ENCODE measurements at regions not wholly inside any gene's neighbourhood (a gene's known extent, or its start where the extent isn't known, plus 50 kb on each side); places are given as distances from the start of the nearest gene placed in this dataset.
A peak's percentile ranks its signal among the peaks of the same experiment; 100 is the strongest.

GRCh38 chr9:108645520-108645919, 210.3 kb downstream of the ACTL7B start:
- Histone ChIP-seq H2AFZ (ENCODE audit: insufficient read depth, low read depth, low read length, poor library complexity, severe bottlenecking) (no peak overlapping the region), H3K27me3 (ENCODE audit: control insufficient read depth in 2 of 2, insufficient read depth in 2 of 2, low read length in 2 of 2) (no peaks in the 10 kb centered on the region), H3K27ac (ENCODE audit: low read depth in 1 of 2, low read length in 2 of 2) (no peak overlapping the region), H3K9ac (ENCODE audit: insufficient read depth, low read length, poor library complexity, severe bottlenecking) (no peak overlapping the region), H3K4me2 (replicated peaks; ENCODE audit: extremely low read depth, low read length, poor library complexity, severe bottlenecking) (no peak overlapping the region), H3K4me1 (ENCODE audit: control insufficient read depth in 1 of 2, insufficient read depth in 2 of 2, low read length in 2 of 2) (peaks cover 37 to 47% of the 10 kb centered on the region in 2 donors), H3K79me2 (ENCODE audit: insufficient read depth, low read length) (no peaks in the 10 kb centered on the region), H3K4me3 (replicated peaks in 1 of 3; ENCODE audit: low read depth in 2 of 3, low read length in 3 of 3) (no peak overlapping the region), H4K20me1 (ENCODE audit: insufficient read depth, low read length) (no peaks in the 10 kb centered on the region), H3K36me3 (replicated peaks in 1 of 2; ENCODE audit: control insufficient read depth in 1 of 2, insufficient read depth in 2 of 2, low read length in 2 of 2) (no peaks in the 10 kb centered on the region), H3K9me3 (replicated peaks in 1 of 2; ENCODE audit: control insufficient read depth in 1 of 2, insufficient read depth in 1 of 2, low read length in 2 of 2) (no peaks in the 10 kb centered on the region)
- Mint-ChIP-seq H3K4me1 (peaks cover 50% of the 10 kb centered on the region), H3K9me3 (peaks cover 0 to 5% (median 4%) of the 10 kb centered on the region in 7 donors), H3K36me3 (no peaks in the 10 kb centered on the region), H3K27ac (no peak overlapping the region), H3K27me3 (ENCODE audit: low read depth in 3 of 3) (peaks cover 2 to 3% (median 3%) of the 10 kb centered on the region in 3 donors), H3K4me3 (no peak overlapping the region)
- 1% methylated on average over 6 of the region's 6 CpGs for WGBS (ENCODE audit: insufficient coverage)
- intact Hi-C loops (cut with micrococcal nuclease): no loop called here
- no peak for DNase-seq
- no peak for TF ChIP-seq CTCF (IDR thresholded peaks at IDR 0.05)

GRCh38 chr9:108643731-108644510, 211.9 kb downstream of the ACTL7B start:
- Histone ChIP-seq H3K9me3 (replicated peaks in 1 of 2; ENCODE audit: control insufficient read depth in 1 of 2, insufficient read depth in 1 of 2, low read length in 2 of 2) (no peaks in the 10 kb centered on the region), H3K27ac (ENCODE audit: low read depth in 1 of 2, low read length in 2 of 2) (no peak overlapping the region), H3K79me2 (ENCODE audit: insufficient read depth, low read length) (no peaks in the 10 kb centered on the region), H3K36me3 (replicated peaks in 1 of 2; ENCODE audit: control insufficient read depth in 1 of 2, insufficient read depth in 2 of 2, low read length in 2 of 2) (no peaks in the 10 kb centered on the region), H3K9ac (ENCODE audit: insufficient read depth, low read length, poor library complexity, severe bottlenecking) (no peak overlapping the region), H3K27me3 (ENCODE audit: control insufficient read depth in 2 of 2, insufficient read depth in 2 of 2, low read length in 2 of 2) (no peaks in the 10 kb centered on the region), H3K4me3 (replicated peaks in 1 of 3; ENCODE audit: low read depth in 2 of 3, low read length in 3 of 3) (no peak overlapping the region), H2AFZ (ENCODE audit: insufficient read depth, low read depth, low read length, poor library complexity, severe bottlenecking) (no peak overlapping the region), H3K4me1 (ENCODE audit: control insufficient read depth in 1 of 2, insufficient read depth in 2 of 2, low read length in 2 of 2) (peaks cover 46 to 62% of the 10 kb centered on the region in 2 donors), H4K20me1 (ENCODE audit: insufficient read depth, low read length) (no peaks in the 10 kb centered on the region), H3K4me2 (replicated peaks; ENCODE audit: extremely low read depth, low read length, poor library complexity, severe bottlenecking) (no peak overlapping the region)
- WGBS (ENCODE audit: insufficient coverage): 0% methylated on average over 1 of the region's 5 CpGs
- intact Hi-C loops (cut with micrococcal nuclease): no loop called here
- peak in 2 of 3 donors; percentile 16 to 24 for DNase-seq
- Mint-ChIP-seq H3K4me1 (peaks cover 66% of the 10 kb centered on the region), H3K27me3 (ENCODE audit: low read depth in 3 of 3) (peaks cover 0 to 3% (median 3%) of the 10 kb centered on the region in 3 donors), H3K4me3 (no peak overlapping the region), H3K36me3 (no peaks in the 10 kb centered on the region), H3K27ac (peak overlapping the region in 3 of 7 donors; percentile 12 to 85 (median 50)), H3K9me3 (peaks cover 0 to 5% (median 4%) of the 10 kb centered on the region in 7 donors)
- TF ChIP-seq CTCF (IDR thresholded peaks at IDR 0.05): no peak

Data from CD14-positive monocyte (primary cell).